GM20431 (cell line): ENCODE measurements at regions not wholly inside any gene's neighbourhood (a gene's known extent, or its start where the extent isn't known, plus 50 kb on each side); places are given as distances from the start of the nearest gene placed in this dataset.
"Not testable (repeated sequence)": the region's sequence is repeated elsewhere in the genome, so short reads cannot be mapped to it uniquely, and the experiment has no call there.

Experiments used
- in situ Hi-C: fragments of 300-500 bp; cut with MseI, MboI; formaldehyde crosslinking; loops from one replicate; pipeline ENCODE4 v1.15.0; 2020; ENCODE audit warnings: low sequenced_read_pairs; ENCODE audit not compliant: unreplicated experiment

DNA sequence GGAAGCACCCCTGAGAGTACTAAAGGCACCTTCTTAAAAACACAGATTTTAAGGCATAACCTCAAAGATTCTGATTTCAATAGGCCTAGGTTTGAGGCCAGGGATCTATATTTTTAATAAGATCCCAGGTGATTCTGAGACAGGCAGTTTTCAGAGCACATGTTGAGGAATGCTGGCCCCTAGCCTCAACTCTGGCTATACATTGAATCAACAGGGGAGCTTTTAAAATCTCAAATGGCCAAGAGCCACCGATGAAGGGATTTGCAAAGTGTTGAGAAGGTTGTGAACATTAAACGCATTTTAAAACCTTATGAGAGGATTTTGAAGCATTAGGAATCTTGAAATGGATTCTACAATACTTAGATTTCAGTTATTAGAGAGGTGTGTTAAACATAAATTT lies 268.8 kb upstream of the ARHGEF26 start:
- in situ Hi-C loops = no loop called here

GRCh38 chr3:153853163-153853562 lies 268.0 kb upstream of the ARHGEF26 start:
- in situ Hi-C loops = no loop called here

DNA sequence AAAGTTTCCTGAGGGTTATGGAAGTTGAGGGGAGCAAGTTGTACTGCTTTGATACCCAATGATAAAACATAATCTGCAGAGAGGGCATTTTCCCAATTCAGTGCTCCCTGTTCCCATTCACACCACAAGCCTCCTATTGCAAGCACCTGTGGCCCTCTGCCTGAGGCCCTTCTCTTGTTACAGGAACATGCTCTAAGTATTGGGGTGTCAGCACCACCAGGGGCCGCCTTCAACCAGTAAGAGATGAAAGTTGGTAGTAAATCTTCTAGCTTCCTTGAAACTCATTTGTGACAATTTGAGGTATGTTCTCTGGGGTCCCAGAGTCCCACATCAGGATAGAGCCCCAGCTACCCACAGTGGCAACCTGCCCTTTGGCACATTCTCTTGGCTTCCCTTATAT lies 265.4 kb upstream of the ARHGEF26 start:
- in situ Hi-C loops = no loop called here

- in situ Hi-C loops = no loop called here
These were observed 264.3 kb upstream of the ARHGEF26 start for GRCh38 chr3:153856932-153857331.

DNA sequence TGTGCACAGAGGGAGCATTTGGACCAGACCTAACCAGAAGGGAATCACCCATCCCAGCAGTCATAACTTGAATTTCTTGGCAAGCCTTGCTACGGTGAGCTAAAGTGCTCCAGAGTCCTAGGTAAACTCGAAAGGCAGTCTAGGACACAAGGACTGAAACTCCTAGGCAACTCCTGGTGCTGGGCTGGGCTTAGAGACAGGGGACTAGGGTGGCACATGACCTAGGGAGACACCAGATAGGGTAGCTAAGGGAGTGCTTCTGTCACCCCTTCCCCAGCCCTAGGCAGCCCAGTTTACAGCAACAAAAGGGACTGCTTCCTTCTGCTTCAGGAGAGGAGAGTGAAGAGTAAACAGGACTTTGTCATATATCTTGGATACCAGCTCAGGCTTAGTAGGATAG lies 256.4 kb upstream of the ARHGEF26 start:
- in situ Hi-C loops = no loop called here

- in situ Hi-C loops = no loop called here
These were observed 254.3 kb upstream of the ARHGEF26 start for GRCh38 chr3:153866901-153867300.

DNA sequence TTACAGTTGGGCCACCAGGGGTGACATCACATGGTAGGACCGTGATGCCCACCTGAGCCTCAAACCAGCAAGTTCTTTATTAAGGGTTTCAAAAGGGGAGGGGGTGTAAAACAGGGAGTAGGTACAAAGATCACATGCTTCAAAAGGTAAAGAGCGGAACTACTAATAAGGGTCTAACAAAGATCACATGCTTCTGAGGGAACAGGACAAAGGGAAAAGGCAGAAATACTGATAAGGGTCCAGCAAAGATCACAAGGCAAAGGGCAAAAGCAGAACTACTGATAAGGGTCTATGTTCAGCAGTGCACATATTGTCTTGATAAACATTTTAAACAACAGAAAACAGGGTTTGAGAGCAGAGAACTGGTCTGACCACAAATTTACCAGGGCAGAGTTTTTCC lies 246.8 kb upstream of the ARHGEF26 start:
- in situ Hi-C loops = not testable (repeated sequence)

GRCh38 chr3:153880493-153880892 lies 240.7 kb upstream of the ARHGEF26 start:
- in situ Hi-C loops = no loop called here

DNA sequence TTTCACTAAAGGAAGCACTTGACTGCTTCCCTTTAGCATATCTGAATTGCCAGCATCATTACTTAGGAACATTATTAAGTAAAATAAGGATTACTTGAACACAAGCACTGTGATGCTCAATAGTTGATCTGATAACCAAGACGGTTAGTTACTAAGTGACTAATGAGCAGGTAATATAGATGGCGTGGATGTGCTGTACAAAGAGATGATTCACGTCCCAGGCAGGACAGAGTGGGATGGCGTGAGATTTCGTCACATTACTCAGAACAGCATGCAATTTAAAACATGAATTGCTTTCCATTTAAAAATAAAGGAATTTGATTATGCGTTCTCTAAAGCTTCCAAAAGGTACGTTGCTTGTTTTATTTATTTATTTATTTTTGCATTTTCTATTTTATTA lies 240.0 kb upstream of the ARHGEF26 start:
- in situ Hi-C loops = no loop called here

DNA sequence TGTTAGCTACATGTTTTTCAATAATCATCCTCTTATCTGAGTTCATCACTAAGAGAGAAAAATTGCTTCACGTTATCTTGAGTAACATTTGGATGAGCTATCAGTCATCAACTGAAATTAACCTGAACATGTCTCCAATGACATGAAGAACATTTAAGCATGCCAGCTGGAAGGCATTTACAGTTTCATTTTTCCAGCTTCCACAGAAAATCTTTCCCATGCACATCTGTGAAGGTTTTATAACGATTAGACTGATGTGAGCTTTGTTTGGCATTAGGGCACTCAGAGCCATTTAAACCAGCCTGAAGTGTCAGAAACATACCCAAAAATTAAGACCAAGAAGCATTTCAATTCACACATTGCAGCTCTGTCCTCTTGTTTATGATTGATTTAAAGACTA lies 235.8 kb upstream of the ARHGEF26 start:
- in situ Hi-C loops = no loop called here

DNA sequence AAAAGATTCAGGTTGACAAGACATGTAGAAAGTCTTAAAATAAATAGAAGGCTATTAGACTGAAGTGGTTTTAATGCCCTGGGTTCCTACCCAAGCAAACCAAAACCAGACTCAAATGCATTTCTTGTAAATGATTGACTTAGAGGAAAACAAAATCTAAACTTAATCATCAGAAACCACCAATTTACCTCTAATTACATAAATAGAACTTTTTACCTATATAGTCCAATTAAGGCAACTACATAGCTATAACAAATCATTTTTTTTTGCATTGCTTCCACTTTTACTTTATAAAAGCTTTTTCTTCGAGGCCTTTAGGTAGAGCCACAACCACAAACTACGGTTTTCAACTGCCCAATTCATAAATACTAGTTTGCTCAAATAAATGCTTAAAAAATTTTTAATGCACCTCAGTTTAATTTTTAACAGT lies 231.3 kb upstream of the ARHGEF26 start:
- in situ Hi-C loops = no loop called here

DNA sequence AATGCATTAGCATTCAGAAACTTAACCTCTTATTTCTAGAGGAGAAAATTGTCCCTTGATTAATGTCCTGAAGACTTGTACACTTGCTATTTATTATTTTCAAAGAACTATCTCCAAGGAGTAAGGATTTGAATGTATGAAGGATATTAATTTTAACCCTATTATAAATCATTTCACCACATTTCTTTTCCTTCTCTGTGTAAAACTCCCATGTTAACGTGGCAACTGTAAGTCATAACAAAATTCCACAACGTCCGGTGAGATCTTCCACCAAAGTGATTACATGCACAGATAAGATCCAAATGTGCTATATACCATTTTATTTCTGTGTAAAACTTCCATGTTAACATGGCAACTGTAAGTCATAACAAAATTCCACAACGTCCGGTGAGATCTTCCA lies 229.1 kb upstream of the ARHGEF26 start:
- in situ Hi-C loops = no loop called here

DNA sequence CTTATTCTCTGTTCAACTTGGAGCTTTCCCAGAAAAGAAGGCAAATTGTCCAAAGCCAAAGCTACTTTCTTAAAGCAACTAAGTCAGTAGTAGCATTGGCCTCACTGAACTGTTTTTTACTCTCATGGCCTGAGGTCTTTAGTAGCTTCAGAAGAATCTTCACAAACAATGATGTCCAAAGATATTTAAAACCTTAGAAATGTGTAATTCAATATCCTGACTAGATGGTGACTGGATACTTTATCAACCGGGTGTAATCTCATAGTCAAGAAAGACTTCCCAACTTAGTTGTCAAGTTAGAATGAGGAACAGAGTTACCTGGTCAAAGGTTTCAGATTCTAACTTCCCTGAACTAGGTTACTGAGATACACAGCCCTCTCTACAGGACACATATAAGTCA lies 226.3 kb upstream of the ARHGEF26 start:
- in situ Hi-C loops = no loop called here

- in situ Hi-C loops = no loop called here
These were observed 225.0 kb upstream of the ARHGEF26 start for GRCh38 chr3:153896197-153896596.

GRCh38 chr3:153897025-153897723 lies 224.0 kb upstream of the ARHGEF26 start:
- in situ Hi-C loops = no loop called here

DNA sequence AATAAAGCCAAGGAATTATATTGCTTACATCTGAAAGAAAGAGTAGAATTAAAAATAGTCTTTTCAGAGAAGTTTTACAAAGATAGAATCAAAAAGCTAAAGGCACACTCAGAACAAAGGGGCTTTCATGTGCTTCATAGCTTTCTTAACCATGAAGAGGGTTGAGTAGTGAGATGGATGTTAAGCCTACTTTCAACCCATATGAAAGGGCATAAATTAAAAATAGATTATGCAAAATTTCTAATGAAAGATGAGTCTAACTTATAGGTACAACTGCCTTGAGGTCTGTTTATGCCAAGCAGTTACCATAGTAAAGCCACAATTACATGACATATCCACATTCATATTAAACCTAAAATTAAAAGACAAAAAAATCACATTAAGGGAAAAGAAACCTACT lies 223.3 kb upstream of the ARHGEF26 start:
- in situ Hi-C loops = no loop called here

GRCh38 chr3:153901152-153901551 lies 220.0 kb upstream of the ARHGEF26 start:
- in situ Hi-C loops = no loop called here

DNA sequence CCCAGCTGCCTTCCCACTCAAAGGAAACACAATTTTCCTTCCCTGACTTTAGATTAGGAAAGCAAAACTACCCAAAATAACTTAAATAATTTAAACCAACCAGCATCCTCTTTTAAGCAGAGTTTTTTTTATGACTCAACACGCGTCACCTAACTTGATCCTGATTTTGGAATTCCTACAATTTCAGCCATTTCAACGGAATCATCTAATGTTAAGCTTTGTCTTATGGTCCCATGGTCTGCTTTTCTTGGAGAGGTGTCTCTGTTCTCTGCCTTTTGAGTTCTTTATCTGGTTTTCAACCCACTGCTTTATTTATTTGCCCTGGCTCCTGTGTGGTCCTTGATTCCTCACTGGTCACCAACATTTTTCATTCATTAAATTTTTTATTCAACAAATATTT lies 219.2 kb upstream of the ARHGEF26 start:
- in situ Hi-C loops = no loop called here

DNA sequence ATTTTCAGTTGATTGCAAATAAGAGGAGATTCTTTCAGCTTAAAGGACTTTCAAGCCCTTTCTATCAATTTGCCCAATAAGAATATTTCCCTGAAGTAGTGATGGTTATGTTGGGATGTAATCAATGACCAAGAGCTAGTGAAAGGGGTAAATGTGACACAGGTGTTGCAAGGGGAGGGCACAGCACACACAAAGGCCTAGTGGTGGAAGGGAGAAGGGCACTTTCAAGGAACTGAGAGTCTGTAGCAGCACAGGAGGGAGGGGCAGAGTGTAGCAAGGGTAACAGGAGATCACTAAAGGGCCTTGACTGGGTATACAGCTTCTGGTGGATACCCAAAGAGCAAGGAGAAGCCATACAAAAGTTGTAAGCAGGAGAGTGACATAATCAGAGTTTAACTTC lies 217.8 kb upstream of the ARHGEF26 start:
- in situ Hi-C loops = no loop called here

GRCh38 chr3:153906366-153906765 lies 214.8 kb upstream of the ARHGEF26 start:
- in situ Hi-C loops = no loop called here

- in situ Hi-C loops = no loop called here
These were observed 210.8 kb upstream of the ARHGEF26 start for GRCh38 chr3:153910387-153910786.

DNA sequence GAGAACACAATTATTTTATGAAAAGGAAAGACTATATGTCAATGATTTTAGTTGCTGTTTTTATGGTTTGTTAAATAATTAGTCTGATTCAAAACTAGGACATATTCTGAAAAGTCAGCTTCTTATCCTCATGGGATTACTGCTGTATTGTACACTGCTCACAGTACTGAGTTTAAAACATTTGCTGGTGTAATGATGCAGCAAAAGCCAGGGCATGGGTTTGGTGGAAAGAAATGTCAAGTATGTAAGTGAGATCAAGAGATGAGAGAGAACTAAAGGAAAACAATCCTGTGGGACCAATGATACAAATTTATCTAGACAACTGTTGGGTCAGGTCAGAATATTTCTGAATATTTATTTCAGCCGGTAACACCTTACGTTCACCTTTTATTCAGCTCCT lies 210.1 kb upstream of the ARHGEF26 start:
- in situ Hi-C loops = no loop called here
